Spleen (tissue), 7 donors: ENCODE measurements at regions not wholly inside any gene's neighbourhood (a gene's known extent, or its start where the extent isn't known, plus 50 kb on each side); places are given as distances from the start of the nearest gene placed in this dataset.

Experiments
- CTCF ChIP-seq, 11 experiments: fragments of 200-600 bp in 7 of 11; fragments of 450-650 bp in 4 of 11; sonication (generic) in 4 of 11; IDR thresholded peaks in 8 of 11; conservative IDR thresholded peaks in 3 of 11; 1 replicate in 7 of 11; 2 replicates in 4 of 11; pipeline versions ENCODE4 v1.4.0 to v1.8.0; 2016 to 2021; ENCODE audit warnings: antibody characterized with exemption in 11 of 11, inconsistent platforms in 4 of 11, mild to moderate bottlenecking in 1 of 11
- POLR2A ChIP-seq, 3 donors: fragments of 450-650 bp; IDR thresholded peaks; one replicate each; pipeline ENCODE4 v1.5.1; 2017; ENCODE audit warnings: antibody characterized with exemption in 3 of 3, mild to moderate bottlenecking in 1 of 3
- donor health status: DM: no; HTN: no; CAD: no; lungs with moderate emphysema.
- donor health status: DM: no; HTN: no; CAD: no.
- donor health status: DM: no; HTN: no; CAD: no.

- TF ChIP-seq CTCF (IDR thresholded peaks at IDR 0.05 in 8 of 11, conservative IDR thresholded peaks at IDR 0.05 in 3 of 11): no peak
- TF ChIP-seq POLR2A (IDR thresholded peaks at IDR 0.05): no peak
Measured at GRCh38 chr1:234719454-234720251, 109.7 kb upstream of the IRF2BP2 start.
